Liver (tissue), 8 donors: ENCODE measurements at regions not wholly inside any gene's neighbourhood (a gene's known extent, or its start where the extent isn't known, plus 50 kb on each side); places are given as distances from the start of the nearest gene placed in this dataset.

Experiments used
- DNase-seq: peaks from one replicate; pipeline ENCODE4 v3.0.0-alpha.2; 2017; ENCODE audit warnings: low spot score
- H3K27ac ChIP-seq, 2 donors: one replicate each; pipeline ENCODE4 v1.7.0; 2013; ENCODE audit warnings: inconsistent platforms in 2 of 2, low read length in 2 of 2, control low read depth in 1 of 2, low read depth in 1 of 2, mild to moderate bottlenecking in 1 of 2
- H3K27me3 ChIP-seq, 4 donors: one replicate each; pipeline versions ENCODE4 v1.6.1 to v1.7.0; 2013; ENCODE audit warnings: low read length in 3 of 4, inconsistent platforms in 1 of 4, mild to moderate bottlenecking in 1 of 4, moderate library complexity in 1 of 4; ENCODE audit not compliant: control insufficient read depth in 4 of 4, insufficient read depth in 4 of 4
- H3K36me3 ChIP-seq, 4 donors: one replicate each; pipeline versions ENCODE4 v1.6.1 to v1.7.0; 2013; ENCODE audit warnings: low read length in 3 of 4, mild to moderate bottlenecking in 3 of 4, low read depth in 1 of 4, moderate library complexity in 1 of 4; ENCODE audit not compliant: control insufficient read depth in 4 of 4, insufficient read depth in 3 of 4
- H3K4me1 ChIP-seq, 4 donors: one replicate each; pipeline versions ENCODE4 v1.6.1 to v1.7.0; 2013; ENCODE audit warnings: low read length in 3 of 4, mild to moderate bottlenecking in 3 of 4, moderate library complexity in 1 of 4; ENCODE audit not compliant: control insufficient read depth in 4 of 4, insufficient read depth in 4 of 4
- H3K4me3 ChIP-seq, 3 donors: one replicate each; pipeline versions ENCODE4 v1.6.1 to v1.7.0; 2013; ENCODE audit warnings: low read length in 3 of 3, control low read depth in 1 of 3, low read depth in 1 of 3, mild to moderate bottlenecking in 1 of 3
- H3K9ac ChIP-seq, 2 donors: one replicate each; pipeline ENCODE4 v1.7.0; 2013; ENCODE audit warnings: low read length in 2 of 2, mild to moderate bottlenecking in 2 of 2, moderate library complexity in 2 of 2, control low read depth in 1 of 2, low read depth in 1 of 2
- H3K9me3 ChIP-seq, 4 donors: one replicate each; pipeline versions ENCODE4 v1.6.1 to v1.7.0; 2013; ENCODE audit warnings: low read length in 3 of 4; ENCODE audit not compliant: control insufficient read depth in 4 of 4
- ATF3 ChIP-seq: IDR thresholded peaks from 2 replicates; pipeline ENCODE4 v1.6.1; 2016; ENCODE audit warnings: antibody characterized with exemption
- CTCF ChIP-seq: fragments of 150-350 bp; IDR thresholded peaks from 2 replicates; pipeline ENCODE4 v1.5.1; 2017; ENCODE audit warnings: improper control_type of control experiment, low read depth, low read length; ENCODE audit not compliant: missing input control
- EGR1 ChIP-seq, 2 donors: IDR thresholded peaks; 2 replicates each; pipeline ENCODE4 v1.6.1; 2016 to 2018; ENCODE audit warnings: antibody characterized with exemption in 2 of 2, low read depth in 2 of 2
- FOXA1 ChIP-seq: IDR thresholded peaks from 2 replicates; pipeline ENCODE4 v1.6.1; 2016; ENCODE audit warnings: antibody characterized with exemption
- GABPA ChIP-seq, 2 donors: IDR thresholded peaks in 1 of 2; conservative IDR thresholded peaks in 1 of 2; 2 replicates each; pipeline ENCODE4 v1.6.1; 2016; ENCODE audit warnings: antibody characterized with exemption in 2 of 2, mild to moderate bottlenecking in 1 of 2, moderate library complexity in 1 of 2
- HNF4A ChIP-seq, 2 donors: conservative IDR thresholded peaks; 2 replicates each; pipeline ENCODE4 v1.6.1; 2016; ENCODE audit warnings: antibody characterized with exemption in 2 of 2, mild to moderate bottlenecking in 2 of 2
- HNF4G ChIP-seq: IDR thresholded peaks from 2 replicates; pipeline ENCODE4 v1.6.1; 2016; ENCODE audit warnings: antibody characterized with exemption
- MAX ChIP-seq: IDR thresholded peaks from 2 replicates; pipeline ENCODE4 v1.6.1; 2016; ENCODE audit warnings: antibody characterized with exemption
- NR2F2 ChIP-seq: IDR thresholded peaks from 2 replicates; pipeline ENCODE4 v1.6.1; 2016; ENCODE audit warnings: antibody characterized with exemption
- RAD21 ChIP-seq, 2 donors: IDR thresholded peaks; 2 replicates each; pipeline ENCODE4 v1.6.1; 2016; ENCODE audit warnings: antibody characterized with exemption in 2 of 2, mild to moderate bottlenecking in 2 of 2
- RXRA ChIP-seq, 2 donors: IDR thresholded peaks; 2 replicates each; pipeline ENCODE4 v1.6.1; 2017 to 2018; ENCODE audit warnings: antibody characterized with exemption in 2 of 2, mild to moderate bottlenecking in 1 of 2
- SP1 ChIP-seq: IDR thresholded peaks from 2 replicates; pipeline ENCODE4 v1.6.1; 2018; ENCODE audit warnings: antibody characterized with exemption, mild to moderate bottlenecking
- WGBS: extraction: QIAGEN DNeasy Blood & Tissue Kit; methylation state at CpG from one replicate; pipeline ENCODE4 v1.1.7; 2013; 5-methylcytosine and 5-hydroxymethylcytosine counted together
- TF ChIP-seq, protein P1 (sequence below): IDR thresholded peaks from 2 replicates; pipeline ENCODE4 v1.6.1; 2016; ENCODE audit warnings: antibody characterized with exemption
- donor health status: healthy.
- donor health status: healthy.
- donor health status: healthy.
- donor health status: healthy.
- donor health status: healthy.

DNA sequence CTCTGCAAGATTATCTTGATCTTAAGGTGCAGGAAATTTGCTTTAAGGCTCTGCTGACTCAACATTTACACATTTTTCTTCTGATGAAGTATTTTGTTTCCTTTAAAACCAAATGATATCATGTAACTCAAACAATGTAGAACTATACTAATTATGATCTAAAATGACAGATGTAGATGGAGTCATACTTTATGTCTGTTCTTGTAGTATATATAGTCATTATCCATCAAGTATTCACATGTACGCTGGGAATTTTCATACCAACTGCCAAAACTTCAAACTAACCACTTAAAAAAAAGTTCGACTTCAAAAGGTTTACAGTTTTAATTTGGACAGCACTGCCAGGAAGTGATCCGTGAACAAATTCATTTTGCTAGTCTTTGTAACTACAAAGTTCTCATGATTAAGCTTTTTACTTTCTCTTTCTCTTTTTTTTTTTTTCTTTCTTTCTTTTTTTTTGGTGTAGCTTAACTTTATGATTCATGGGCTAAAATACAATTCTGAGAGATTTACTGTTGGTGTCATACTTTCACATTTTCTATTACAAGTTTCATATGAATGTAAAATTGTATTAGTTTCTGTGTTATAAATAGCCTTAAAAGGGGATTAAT lies 509.0 kb upstream of the CXADR start (continued):
- TF ChIP-seq CTCF (no peak), SP1 (no peak), NR2F2 (no peak), MAX (no peak)

- no peak for TF ChIP-seq HNF4A (conservative IDR thresholded peaks at IDR 0.05)
- Histone ChIP-seq H3K27ac (no peak overlapping the region), H3K9me3 (peaks cover 0 to 5% (median 2%) of the 10 kb centered on the region in 4 donors), H3K27me3 (no peaks in the 10 kb centered on the region), H3K4me3 (no peak overlapping the region), H3K36me3 (no peaks in the 10 kb centered on the region), H3K9ac (no peak overlapping the region), H3K4me1 (no peaks in the 10 kb centered on the region)
- no peak for DNase-seq
- 49% methylated on average over 2 of the region's 2 CpGs for WGBS
These were observed 480.6 kb upstream of the CXADR start for GRCh38 chr21:17032141-17032655.

GRCh38 chr21:17044696-17045095 lies 468.1 kb upstream of the CXADR start:
- no peak for DNase-seq
- H3K9me3 ChIP-seq = no peaks in the 10 kb centered on the region
- TF ChIP-seq RAD21 (IDR thresholded peaks at IDR 0.05) (no peak), GABPA (IDR thresholded peaks at IDR 0.05 in 1 of 2, conservative IDR thresholded peaks at IDR 0.05 in 1 of 2) (no peak), RXRA (IDR thresholded peaks at IDR 0.05) (no peak), ATF3 (no peak), HNF4G (no peak), EGR1 (IDR thresholded peaks at IDR 0.05; ENCODE audit: low read depth in 2 of 2) (no peak), FOXA1 (no peak), MAX (no peak), HNF4A (conservative IDR thresholded peaks at IDR 0.05) (no peak)
- TF ChIP-seq, protein P1, sequence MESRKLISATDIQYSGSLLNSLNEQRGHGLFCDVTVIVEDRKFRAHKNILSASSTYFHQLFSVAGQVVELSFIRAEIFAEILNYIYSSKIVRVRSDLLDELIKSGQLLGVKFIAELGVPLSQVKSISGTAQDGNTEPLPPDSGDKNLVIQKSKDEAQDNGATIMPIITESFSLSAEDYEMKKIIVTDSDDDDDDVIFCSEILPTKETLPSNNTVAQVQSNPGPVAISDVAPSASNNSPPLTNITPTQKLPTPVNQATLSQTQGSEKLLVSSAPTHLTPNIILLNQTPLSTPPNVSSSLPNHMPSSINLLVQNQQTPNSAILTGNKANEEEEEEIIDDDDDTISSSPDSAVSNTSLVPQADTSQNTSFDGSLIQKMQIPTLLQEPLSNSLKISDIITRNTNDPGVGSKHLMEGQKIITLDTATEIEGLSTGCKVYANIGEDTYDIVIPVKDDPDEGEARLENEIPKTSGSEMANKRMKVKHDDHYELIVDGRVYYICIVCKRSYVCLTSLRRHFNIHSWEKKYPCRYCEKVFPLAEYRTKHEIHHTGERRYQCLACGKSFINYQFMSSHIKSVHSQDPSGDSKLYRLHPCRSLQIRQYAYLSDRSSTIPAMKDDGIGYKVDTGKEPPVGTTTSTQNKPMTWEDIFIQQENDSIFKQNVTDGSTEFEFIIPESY = no peak
- H3K9ac ChIP-seq = no peak overlapping the region
- H3K27me3 ChIP-seq = no peaks in the 10 kb centered on the region
- WGBS = 69% methylated on average over 3 of the region's 3 CpGs
- H3K36me3 ChIP-seq = no peaks in the 10 kb centered on the region
- H3K4me3 ChIP-seq = no peak overlapping the region
- H3K27ac ChIP-seq = no peak overlapping the region
- no peaks in the 10 kb centered on the region for H3K4me1 ChIP-seq
